Muscle of leg (tissue), 3 donors: ENCODE measurements at regions not wholly inside any gene's neighbourhood (a gene's known extent, or its start where the extent isn't known, plus 50 kb on each side); places are given as distances from the start of the nearest gene placed in this dataset.
A peak's percentile ranks its signal among the peaks of the same experiment; 100 is the strongest.
"Not testable (repeated sequence)": the region's sequence is repeated elsewhere in the genome, so short reads cannot be mapped to it uniquely, and the experiment has no call there.

Source experiments
- DNase-seq: peaks from one replicate; pipeline ENCODE4 v3.0.0; 2013
- H3K27ac ChIP-seq: one replicate; pipeline ENCODE4 v1.5.1; 2013; ENCODE audit warnings: mild to moderate bottlenecking, low read length, control low read depth
- H3K27me3 ChIP-seq: one replicate; pipeline ENCODE4 v1.6.1; 2013; ENCODE audit warnings: low read length; ENCODE audit not compliant: control insufficient read depth, insufficient read depth
- H3K36me3 ChIP-seq: one replicate; pipeline ENCODE4 v1.6.1; 2013; ENCODE audit warnings: low read length; ENCODE audit not compliant: control insufficient read depth, insufficient read depth
- H3K4me1 ChIP-seq: one replicate; pipeline ENCODE4 v1.6.1; 2013; ENCODE audit warnings: low read length; ENCODE audit not compliant: control insufficient read depth, insufficient read depth
- H3K4me3 ChIP-seq: one replicate; pipeline ENCODE4 v1.5.1; 2013; ENCODE audit warnings: low read length, control low read depth
- H3K9me3 ChIP-seq: replicated peaks from 2 replicates; pipeline ENCODE4 v1.6.1; 2013; ENCODE audit warnings: low read depth, low read length; ENCODE audit not compliant: control insufficient read depth
- WGBS: methylation state at CpG from one replicate; pipeline ENCODE4 v1.1.5; 2013; ENCODE audit warnings: missing lambda C conversion rate; ENCODE audit not compliant: insufficient coverage; 5-methylcytosine and 5-hydroxymethylcytosine counted together

GRCh38 chr15:62653122-62653521, 389.4 kb upstream of the TPM1 start:
- Histone ChIP-seq H3K4me1 (peaks cover under 1% of the 10 kb centered on the region), H3K36me3 (peaks cover 31% of the 10 kb centered on the region), H3K27ac (no peak overlapping the region), H3K27me3 (no peaks in the 10 kb centered on the region), H3K9me3 (no peaks in the 10 kb centered on the region), H3K4me3 (no peak overlapping the region)
- no CpG with 5 or more reads among the region's 3 CpGs for WGBS
- peak; percentile 57 for DNase-seq

- 84% methylated on average over 9 of the region's 10 CpGs for WGBS
Measured at GRCh38 chr15:62656071-62656470, 386.5 kb upstream of the TPM1 start.

GRCh38 chr15:62657501-62657900, 385.0 kb upstream of the TPM1 start:
- H3K36me3 ChIP-seq: peaks cover 17% of the 10 kb centered on the region
- H3K4me1 ChIP-seq, H3K9me3 ChIP-seq, H3K27ac ChIP-seq, H3K27me3 ChIP-seq, DNase-seq, H3K4me3 ChIP-seq: not testable (repeated sequence)
- WGBS: no CpG with 5 or more reads among the region's 7 CpGs

More at GRCh38 chr15:62656071-62656470, 386.5 kb upstream of the TPM1 start:
- Histone ChIP-seq H3K4me1 (no peaks in the 10 kb centered on the region), H3K27ac (no peak overlapping the region), H3K4me3 (no peak overlapping the region), H3K36me3 (peaks cover 20% of the 10 kb centered on the region), H3K9me3 (no peaks in the 10 kb centered on the region), H3K27me3 (no peaks in the 10 kb centered on the region)
- DNase-seq: no peak

- Histone ChIP-seq H3K9me3 (no peaks in the 10 kb centered on the region), H3K27me3 (no peaks in the 10 kb centered on the region), H3K4me3 (no peak overlapping the region), H3K4me1 (no peaks in the 10 kb centered on the region), H3K27ac (no peak overlapping the region), H3K36me3 (peaks cover 11% of the 10 kb centered on the region)
- 64% methylated on average over 8 of the region's 11 CpGs for WGBS
- DNase-seq: peak; percentile 70
Measured at GRCh38 chr15:62658498-62658897, 384.0 kb upstream of the TPM1 start.

- H3K27ac ChIP-seq: no peak overlapping the region
- no peaks in the 10 kb centered on the region for H3K4me1 ChIP-seq
- H3K4me3 ChIP-seq: no peak overlapping the region
- H3K9me3 ChIP-seq: no peaks in the 10 kb centered on the region
- DNase-seq: no peak
- H3K27me3 ChIP-seq: no peaks in the 10 kb centered on the region
- H3K36me3 ChIP-seq: peaks cover 19% of the 10 kb centered on the region
Measured at GRCh38 chr15:62663547-62663946, 379.0 kb upstream of the TPM1 start.

- no peak overlapping the region for H3K27ac ChIP-seq
- no peaks in the 10 kb centered on the region for H3K9me3 ChIP-seq
- H3K36me3 ChIP-seq: peaks cover 21% of the 10 kb centered on the region
- no peak for DNase-seq
- no peak overlapping the region for H3K4me3 ChIP-seq
- no CpG with 5 or more reads among the region's 4 CpGs for WGBS
- peaks cover 9% of the 10 kb centered on the region for H3K4me1 ChIP-seq
- no peaks in the 10 kb centered on the region for H3K27me3 ChIP-seq
Measured at GRCh38 chr15:62665449-62665848, 377.1 kb upstream of the TPM1 start.

GRCh38 chr15:62666046-62666445, 376.5 kb upstream of the TPM1 start:
- Histone ChIP-seq H3K4me3 (no peak overlapping the region), H3K4me1 (peaks cover 9% of the 10 kb centered on the region), H3K36me3 (peaks cover 21% of the 10 kb centered on the region), H3K27ac (no peak overlapping the region), H3K27me3 (no peaks in the 10 kb centered on the region), H3K9me3 (peaks cover 4% of the 10 kb centered on the region)
- 100% methylated on average over 1 of the region's 4 CpGs for WGBS
- DNase-seq: no peak

- no CpG with 5 or more reads among the region's 2 CpGs for WGBS
Measured at GRCh38 chr15:62672268-62672667, 370.3 kb upstream of the TPM1 start.

GRCh38 chr15:62676891-62677290, 365.7 kb upstream of the TPM1 start:
- no peak for DNase-seq
- 93% methylated on average over 5 of the region's 6 CpGs for WGBS

More at GRCh38 chr15:62672268-62672667, 370.3 kb upstream of the TPM1 start:
- H3K27me3 ChIP-seq: no peaks in the 10 kb centered on the region
- H3K9me3 ChIP-seq: peaks cover 4% of the 10 kb centered on the region
- no peak overlapping the region for H3K4me3 ChIP-seq
- no peak overlapping the region for H3K27ac ChIP-seq
- DNase-seq: no peak
- peaks cover 9% of the 10 kb centered on the region for H3K4me1 ChIP-seq
- H3K36me3 ChIP-seq: peaks cover 22% of the 10 kb centered on the region

GRCh38 chr15:62681939-62682896, 360.3 kb upstream of the TPM1 start:
- 86% methylated on average over 1 of the region's 6 CpGs for WGBS
- H3K4me1 ChIP-seq: peaks cover 18% of the 10 kb centered on the region
- peaks cover 15% of the 10 kb centered on the region for H3K36me3 ChIP-seq
- no peaks in the 10 kb centered on the region for H3K27me3 ChIP-seq
- H3K27ac ChIP-seq: no peak overlapping the region
- no peaks in the 10 kb centered on the region for H3K9me3 ChIP-seq
- no peak for DNase-seq
- H3K4me3 ChIP-seq: no peak overlapping the region

More at GRCh38 chr15:62676891-62677290, 365.7 kb upstream of the TPM1 start:
- Histone ChIP-seq H3K36me3 (peaks cover 19% of the 10 kb centered on the region), H3K27me3 (no peaks in the 10 kb centered on the region), H3K9me3 (no peaks in the 10 kb centered on the region), H3K4me1 (no peaks in the 10 kb centered on the region), H3K4me3 (no peak overlapping the region), H3K27ac (no peak overlapping the region)
